IPS-NIHi7 (cell line): ENCODE measurements at regions not wholly inside any gene's neighbourhood (a gene's known extent, or its start where the extent isn't known, plus 50 kb on each side); places are given as distances from the start of the nearest gene placed in this dataset.

Experiments
- DNase-seq: peaks from one replicate; pipeline ENCODE4 v3.0.0; 2012; ENCODE audit warnings: mixed read lengths; ENCODE audit errors: extremely low spot score

- peak; percentile 63 for DNase-seq
These were observed 142.0 kb downstream of the TSN start for GRCh38 chr2:121897335-121897970.

GRCh38 chr2:121898483-121898882, 143.0 kb downstream of the TSN start:
- DNase-seq: no peak

GRCh38 chr2:121900391-121900790, 144.9 kb downstream of the TSN start:
- DNase-seq: no peak

- peak; percentile 80 for DNase-seq
These were observed 146.7 kb downstream of the TSN start for GRCh38 chr2:121902171-121902591.

- no peak for DNase-seq
These were observed 147.2 kb downstream of the TSN start for GRCh38 chr2:121902616-121903015.

GRCh38 chr2:121903037-121903689, 147.7 kb downstream of the TSN start:
- no peak for DNase-seq

GRCh38 chr2:121904656-121905055, 149.2 kb downstream of the TSN start:
- no peak for DNase-seq

- no peak for DNase-seq
These were observed 149.8 kb downstream of the TSN start for GRCh38 chr2:121905201-121905600.

- no peak for DNase-seq
These were observed 150.7 kb downstream of the TSN start for GRCh38 chr2:121906170-121906569.

- no peak for DNase-seq
These were observed 152.5 kb downstream of the TSN start for GRCh38 chr2:121907928-121908327.

- no peak for DNase-seq
These were observed 154.7 kb downstream of the TSN start for GRCh38 chr2:121910139-121910538.

GRCh38 chr2:121911036-121911435, 155.6 kb downstream of the TSN start:
- DNase-seq: no peak

- no peak for DNase-seq
These were observed 161.7 kb downstream of the TSN start for GRCh38 chr2:121917143-121917542.

GRCh38 chr2:121918231-121918630, 162.8 kb downstream of the TSN start:
- DNase-seq: no peak

GRCh38 chr2:121919803-121920202, 164.4 kb downstream of the TSN start:
- no peak for DNase-seq

GRCh38 chr2:121925466-121925865, 170.0 kb downstream of the TSN start:
- no peak for DNase-seq

- DNase-seq: no peak
These were observed 187.8 kb downstream of the TSN start for GRCh38 chr2:121943285-121943684.

GRCh38 chr2:121944072-121944831, 188.8 kb downstream of the TSN start:
- DNase-seq: no peak

GRCh38 chr2:121947674-121948073, 192.2 kb downstream of the TSN start:
- DNase-seq: no peak

- no peak for DNase-seq
These were observed 193.8 kb downstream of the TSN start for GRCh38 chr2:121949271-121949670.

- DNase-seq: no peak
These were observed 200.0 kb downstream of the TSN start for GRCh38 chr2:121955426-121955825.

- DNase-seq: no peak
These were observed 200.4 kb downstream of the TSN start for GRCh38 chr2:121955872-121956271.

GRCh38 chr2:121960251-121960650, 204.8 kb downstream of the TSN start:
- peak; percentile 3 for DNase-seq
